HG03060 (cell line): ENCODE measurements at regions not wholly inside any gene's neighbourhood (a gene's known extent, or its start where the extent isn't known, plus 50 kb on each side); places are given as distances from the start of the nearest gene placed in this dataset.
"Not testable (repeated sequence)": the region's sequence is repeated elsewhere in the genome, so short reads cannot be mapped to it uniquely, and the experiment has no call there.

Source experiments
- ATAC-seq: cut with Tn5 transposase; IDR thresholded peaks from one replicate; pipeline ENCODE4 v1.9.1; 2021; ENCODE audit warnings: low read depth, moderate number of reproducible peaks; ENCODE audit not compliant: unreplicated experiment

DNA sequence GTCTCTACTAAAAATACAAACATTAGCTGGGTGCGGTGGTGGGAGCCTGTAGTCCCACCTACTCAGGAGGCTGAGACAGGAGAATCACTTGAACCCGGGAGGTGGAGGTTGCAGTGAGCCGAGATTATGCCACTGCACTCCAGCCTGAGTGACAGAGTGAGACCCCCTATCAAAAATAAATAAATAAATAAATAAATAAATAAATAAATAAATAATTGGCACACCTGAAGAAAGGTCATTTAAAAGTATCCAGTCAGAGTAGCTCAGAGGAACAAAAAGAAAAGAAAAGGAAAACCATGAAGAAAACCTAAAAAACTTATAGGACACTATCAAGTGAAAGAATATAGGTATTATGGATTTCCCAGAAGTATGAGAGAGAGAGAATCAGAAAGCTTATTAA lies 330.1 kb upstream of the AR start:
- ATAC-seq: not testable (repeated sequence)

DNA sequence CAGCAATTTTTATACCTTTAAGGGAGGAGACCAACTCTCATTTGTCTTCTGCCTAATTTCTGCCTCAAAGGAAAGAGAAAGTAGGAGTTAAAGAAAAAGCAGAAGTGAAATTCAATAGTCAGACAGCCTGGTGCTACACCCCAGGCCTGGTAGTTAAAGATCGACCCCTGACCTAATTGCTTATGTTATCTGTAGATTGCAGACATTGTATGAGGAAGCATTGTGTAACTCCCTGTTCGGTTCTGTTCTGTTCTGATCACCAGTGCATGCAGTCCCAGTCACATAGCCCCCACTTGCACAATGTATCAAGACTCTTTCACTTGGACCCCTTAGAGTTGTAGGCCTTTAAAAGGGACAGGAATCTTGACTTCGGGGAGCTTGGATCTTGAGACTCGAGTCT lies 335.9 kb upstream of the AR start:
- no peak for ATAC-seq

DNA sequence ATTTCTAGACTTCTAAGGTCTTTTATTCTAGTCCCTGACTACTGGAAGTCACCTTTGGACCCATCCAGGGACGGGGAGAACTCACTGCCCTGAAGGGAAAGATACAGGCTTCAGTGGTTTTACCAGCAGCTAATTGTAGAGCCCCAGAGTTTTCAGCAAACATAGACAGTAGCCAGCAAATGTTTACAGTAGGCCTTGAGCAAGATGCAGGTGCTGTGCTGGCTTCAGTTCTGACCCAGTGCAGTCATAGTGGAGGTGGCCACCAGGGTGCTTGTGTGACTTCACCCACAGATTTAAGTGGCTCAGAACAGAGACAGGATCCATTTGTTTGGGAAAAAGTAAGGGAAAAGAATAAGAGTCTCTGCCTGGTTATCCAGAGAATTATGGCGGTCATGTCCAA lies 384.4 kb upstream of the AR start:
- ATAC-seq: no peak

DNA sequence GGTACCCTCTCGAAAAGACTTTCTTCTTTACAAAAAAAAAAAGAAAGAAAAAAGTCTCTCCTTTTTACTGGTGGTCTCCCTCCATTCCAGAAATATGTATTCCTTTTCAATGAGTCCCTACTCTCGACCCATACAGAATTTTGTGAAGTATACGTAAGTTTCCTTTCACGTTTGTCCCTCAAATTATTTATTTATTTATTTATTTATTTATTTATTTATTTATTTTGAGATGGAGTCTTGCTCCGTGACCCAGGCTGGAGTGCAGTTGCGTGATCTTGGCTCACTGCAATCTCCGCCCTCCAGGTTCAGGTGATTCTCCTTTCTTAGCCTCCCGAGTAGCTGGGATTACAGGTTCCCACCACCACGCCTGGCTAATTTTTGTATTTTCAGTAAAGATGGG lies 429.2 kb upstream of the AR start:
- no peak for ATAC-seq

DNA sequence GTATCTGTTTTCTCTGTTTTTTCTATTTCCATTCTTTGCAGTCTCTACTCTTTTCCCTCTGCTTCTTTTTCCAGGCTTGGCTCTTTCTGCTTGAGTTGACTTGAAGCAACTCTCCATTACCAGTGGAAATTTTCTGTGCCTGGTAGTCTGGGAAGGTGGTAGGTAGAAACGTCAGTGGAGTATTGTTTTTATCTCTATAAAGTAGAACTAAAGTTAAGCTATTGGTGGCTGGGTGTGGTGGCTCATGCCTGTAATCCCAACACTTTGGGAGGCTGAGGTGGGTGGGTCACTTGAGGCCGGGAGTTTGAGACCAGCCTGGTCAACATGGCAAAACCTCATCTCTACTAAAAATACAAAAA lies 438.1 kb upstream of the AR start:
- no peak for ATAC-seq

DNA sequence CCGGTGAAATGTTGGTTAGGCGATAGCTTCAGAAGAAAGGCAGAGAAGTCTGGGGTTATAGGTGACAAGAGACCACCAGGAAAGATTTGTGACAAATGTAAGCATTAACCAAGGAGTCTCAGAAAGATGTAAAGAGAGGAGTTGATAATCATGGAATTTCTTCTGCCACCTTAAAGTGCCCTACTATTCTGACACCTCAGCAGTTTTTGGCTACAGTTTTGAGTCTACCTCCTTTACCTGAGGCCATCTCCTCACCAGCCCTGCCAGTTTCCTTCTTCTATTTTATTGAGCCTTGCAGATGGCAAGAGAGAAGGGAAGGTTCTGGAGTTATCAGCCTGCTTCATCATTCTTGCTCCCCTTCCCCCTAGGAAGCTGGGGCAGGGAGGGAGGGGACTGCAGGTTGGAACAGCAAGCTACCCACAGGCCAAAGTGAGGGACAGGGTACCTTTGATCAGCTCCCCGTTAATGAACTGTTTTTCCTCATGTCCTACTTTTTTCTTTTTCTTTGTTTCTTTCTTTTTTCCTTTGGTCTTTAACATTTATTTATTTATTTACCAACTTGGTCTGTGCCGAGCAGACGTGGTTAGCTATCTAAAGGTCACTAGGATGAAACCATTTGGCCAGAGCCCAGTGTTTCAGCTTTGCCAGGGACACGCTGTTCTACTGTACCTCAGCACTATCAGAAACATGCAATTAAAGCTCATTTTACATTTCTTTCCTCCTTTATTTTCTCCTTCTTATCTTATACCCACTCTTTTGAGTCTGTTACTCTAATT lies 438.7 kb upstream of the AR start:
- ATAC-seq: no peak

DNA sequence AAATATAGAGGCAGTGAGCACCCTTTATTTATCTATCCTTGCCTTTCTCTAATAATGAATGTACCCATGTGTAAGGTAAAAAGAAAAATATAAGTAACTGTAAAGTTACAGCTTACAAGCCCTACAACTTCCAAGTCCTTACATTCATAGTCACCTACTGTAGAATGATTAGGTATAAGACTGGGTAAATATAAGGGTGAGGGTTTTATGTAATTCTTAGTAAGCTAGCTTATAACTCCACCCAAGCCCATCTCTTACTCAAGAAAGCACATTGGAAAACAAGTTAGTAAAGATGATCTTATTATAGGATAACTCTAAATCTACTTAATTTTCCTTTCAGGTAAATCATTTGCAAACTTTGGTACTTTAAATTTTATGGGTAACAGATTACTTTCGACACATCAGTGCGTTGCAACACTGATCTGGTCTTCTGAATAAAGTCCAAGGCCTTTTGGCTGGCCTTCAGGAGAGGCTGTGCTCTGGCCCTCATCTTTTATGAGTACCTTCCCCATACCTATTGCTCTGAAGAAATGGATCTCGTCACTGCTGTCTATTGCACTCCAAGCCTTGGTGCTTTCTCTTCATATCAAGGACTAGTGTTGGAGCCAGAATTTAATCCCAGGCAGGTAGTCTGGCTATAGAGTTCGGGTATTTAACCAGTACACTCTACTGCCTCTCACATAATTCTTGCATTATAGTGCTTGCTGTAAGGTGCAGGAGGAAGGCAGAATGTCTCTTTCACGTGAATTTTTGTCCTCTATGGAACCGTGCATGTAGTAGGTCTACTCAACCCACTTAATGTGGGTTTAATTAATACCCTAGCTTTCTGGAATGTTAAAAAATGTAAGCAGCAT lies 443.6 kb upstream of the AR start:
- ATAC-seq: no peak

DNA sequence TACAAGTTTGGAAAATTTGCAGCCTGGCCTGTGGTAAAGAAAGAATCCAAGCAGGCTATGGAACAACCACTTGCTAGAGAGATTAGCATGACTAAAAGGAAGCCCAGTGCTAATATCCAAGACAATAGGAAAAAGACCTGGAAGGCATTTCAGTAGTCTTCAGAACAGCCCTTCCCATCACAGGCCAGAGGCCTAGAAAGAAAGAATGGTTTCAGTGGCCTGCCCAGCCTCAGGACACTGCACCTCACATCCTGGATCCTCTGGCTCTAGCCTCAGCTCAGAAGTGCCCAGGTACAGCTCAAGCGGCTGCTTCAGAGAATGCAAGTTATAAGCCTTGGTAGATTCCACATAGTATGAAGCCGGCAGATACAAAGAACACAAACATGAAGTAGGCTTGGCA lies 449.8 kb upstream of the AR start:
- no peak for ATAC-seq

DNA sequence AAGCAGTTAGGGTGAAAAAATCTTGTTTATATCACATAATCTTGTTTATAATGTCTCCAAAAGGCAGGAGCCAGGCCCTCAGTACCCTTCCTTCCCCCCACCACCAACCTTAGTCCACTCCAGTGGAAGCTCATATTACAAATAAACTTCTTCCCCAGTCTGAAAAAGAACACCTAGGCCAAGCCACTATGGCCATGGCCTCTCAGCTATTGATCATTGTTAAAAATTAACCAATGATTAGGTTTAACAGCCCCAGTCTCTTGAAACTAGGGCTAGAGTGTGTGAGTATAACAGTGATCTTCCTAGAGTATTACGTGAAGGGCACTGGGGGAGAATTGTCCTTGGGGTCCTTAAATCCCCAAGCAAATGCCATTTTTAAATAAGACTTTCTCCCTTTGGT lies 411.9 kb upstream of the EDA2R start:
- ATAC-seq: no peak

DNA sequence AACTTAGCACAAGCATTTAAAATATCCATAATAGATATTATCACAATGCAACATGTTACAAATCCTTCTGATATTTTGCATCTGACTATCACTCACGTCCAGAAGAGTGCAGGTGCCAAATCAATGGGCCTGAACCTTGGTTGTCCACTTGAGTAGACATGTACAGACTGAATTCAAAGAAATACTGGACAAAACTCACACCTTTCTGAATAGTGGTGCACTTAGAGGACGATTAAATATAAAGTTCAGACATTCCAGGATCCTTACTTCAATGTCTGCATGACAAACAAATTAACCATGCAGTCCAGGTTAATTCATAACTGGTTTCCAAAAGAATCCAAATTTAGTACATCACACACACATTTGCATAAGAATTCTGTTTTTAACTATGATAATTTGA lies 406.0 kb upstream of the EDA2R start:
- ATAC-seq: no peak

DNA sequence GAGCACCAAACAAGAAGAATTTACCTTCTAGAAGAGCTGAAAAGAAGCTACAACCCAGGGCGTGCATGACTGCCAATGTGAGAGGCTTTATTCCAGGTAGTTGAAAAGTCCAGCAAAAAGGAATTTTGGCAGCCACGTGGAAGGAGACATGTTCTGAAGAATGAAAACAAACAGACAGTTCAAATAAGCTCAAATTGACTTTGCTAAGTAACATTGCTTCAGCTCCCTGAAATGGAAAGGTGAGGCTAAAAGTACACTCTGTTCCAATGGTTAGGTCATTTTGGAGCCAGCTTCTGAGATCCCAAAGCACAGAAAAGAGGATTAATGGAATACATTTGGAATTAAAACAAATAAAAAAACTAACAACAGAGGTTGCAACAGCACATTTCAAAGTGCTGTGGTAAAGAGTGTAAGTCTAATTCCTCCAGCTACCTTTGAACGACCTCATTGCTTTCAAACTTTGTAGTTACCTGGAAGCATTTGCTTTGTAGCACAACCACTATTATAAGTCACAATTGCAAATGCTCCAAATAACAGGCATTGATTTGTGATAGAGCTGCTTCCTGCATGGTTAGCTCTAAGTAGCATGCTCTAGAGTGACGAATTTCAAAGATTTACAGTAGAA lies 405.3 kb upstream of the EDA2R start:
- ATAC-seq: no peak

DNA sequence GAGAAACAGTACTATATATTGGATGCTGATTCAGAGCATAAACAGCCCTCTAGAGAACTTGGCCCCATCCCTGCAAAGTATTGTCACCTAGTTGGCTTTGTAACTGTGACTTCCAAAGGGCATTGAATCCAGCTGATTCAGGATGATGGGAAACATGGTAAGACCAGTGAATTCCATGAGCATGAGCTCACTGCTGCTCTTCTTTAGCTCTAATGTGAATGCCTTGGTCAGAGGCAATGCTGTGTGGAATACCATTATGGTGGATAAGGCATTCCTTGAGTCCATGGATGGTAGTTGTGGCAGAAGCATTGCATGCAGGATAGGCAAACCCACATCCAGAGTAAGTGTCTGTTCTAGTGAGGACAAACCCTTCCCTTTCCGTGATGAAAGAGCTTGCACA lies 365.6 kb upstream of the EDA2R start:
- ATAC-seq: no peak

DNA sequence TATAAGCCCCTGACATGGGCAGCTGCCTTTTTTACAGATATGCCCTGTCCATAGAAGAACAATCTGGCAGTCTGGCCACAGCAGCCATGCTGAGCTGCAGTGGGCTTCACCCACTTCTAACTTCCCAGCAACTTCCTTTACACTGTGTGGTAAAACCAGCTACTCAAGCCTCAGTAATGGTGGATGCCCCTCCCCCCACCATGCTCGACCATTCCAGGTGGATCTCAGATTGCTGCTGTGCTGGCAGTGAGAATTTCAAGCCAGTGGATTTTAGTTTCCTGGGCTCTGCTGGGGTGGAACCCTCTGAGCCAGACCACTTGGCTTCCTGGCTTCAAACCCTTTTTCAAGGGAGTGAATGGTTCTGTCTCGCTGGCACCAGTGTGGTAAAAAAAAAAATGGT lies 355.9 kb upstream of the EDA2R start:
- ATAC-seq: no peak

DNA sequence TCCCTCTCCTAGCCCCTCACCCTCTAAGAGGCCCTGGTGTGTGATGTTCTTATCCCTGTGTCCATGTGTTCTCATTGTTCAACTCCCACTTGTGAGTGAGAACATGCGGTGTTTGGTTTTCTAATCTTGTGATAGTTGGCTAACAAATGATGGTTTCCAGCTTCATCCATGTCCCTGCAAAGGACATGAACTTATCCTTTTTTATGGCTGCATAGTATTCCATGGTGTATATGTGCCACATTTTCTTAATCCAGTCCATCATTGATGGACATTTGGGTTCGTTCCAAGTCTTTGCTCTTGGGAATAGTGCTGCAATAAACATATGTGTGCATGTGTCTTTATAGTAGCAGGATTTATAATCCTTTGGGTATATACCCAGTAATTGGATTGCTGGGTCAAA lies 353.2 kb upstream of the EDA2R start:
- not testable (repeated sequence) for ATAC-seq

DNA sequence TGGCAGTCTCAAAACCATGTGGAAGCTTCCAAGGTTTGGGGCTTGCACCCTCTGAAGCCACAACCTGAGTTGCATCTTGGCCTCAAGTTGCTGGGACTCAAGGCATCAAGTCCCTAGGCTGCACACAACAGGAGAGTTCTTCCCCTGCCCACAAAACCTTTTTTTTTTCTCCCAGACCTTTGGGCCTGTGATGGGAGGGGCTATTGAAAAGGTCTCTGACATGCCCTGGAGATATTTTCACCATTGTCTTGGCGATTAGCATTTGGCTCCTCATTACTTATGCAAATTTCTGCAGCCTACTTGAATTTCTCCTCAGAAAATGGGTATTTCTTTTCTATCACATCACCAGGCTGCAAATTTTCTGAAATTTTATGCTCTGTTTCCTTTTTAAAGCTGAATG lies 349.5 kb upstream of the EDA2R start:
- ATAC-seq: no peak

DNA sequence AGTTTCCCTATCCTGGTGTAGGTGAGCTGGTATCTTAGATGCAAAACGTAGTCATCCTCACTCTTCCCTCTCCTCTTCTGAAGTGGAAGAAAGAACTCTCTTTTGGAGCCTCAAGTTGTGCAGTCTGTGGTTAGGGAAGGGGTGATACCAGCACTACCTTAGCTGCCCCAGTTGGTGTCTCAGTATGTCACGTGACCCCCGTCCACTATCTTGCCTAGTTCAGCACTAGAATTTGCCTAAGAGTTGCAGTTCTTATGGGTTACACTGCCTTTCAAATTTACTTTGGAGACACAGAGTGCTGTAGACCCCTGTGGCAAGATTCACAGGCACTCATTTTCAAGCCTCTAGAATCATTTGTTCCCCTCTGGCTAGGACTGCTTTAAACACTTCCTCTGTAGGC lies 322.8 kb upstream of the EDA2R start:
- ATAC-seq: no peak

DNA sequence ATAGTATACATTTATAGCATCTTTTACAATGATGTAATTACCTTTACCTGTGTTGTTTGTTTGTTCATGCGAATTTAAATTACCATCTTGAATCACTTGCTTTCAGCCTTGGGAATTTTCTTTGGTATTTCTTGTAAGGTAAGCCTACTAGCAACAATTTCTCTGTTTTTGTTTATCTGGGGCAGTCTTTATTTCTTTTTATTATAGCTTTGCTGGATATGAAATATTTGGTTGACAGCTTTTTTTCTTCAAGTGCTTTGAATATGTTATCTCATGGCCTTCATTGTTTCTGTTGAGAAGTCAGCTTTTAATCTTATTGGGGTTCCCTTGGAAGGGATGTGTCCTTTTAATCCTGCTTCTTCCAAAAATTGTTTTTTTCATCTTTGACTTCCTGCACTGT lies 292.8 kb upstream of the EDA2R start:
- ATAC-seq: no peak

DNA sequence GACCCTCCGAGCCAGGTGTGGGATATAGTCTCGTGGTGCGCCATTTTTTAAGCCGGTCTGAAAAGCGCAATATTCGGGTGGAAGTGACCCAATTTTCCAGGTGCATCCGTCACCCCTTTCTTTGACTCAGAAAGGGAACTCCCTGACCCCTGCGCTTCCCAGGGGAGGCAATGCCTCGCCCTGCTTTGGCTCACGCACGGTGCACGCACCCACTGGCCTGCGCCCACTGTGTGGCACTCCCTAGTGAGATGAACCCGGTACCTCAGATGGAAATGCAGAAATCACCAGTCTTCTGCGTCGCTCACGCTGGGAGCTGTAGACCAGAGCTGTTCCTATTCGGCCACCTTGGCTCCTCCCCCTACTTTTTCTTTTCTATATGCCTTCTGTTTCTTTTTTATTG lies 291.6 kb upstream of the EDA2R start:
- not testable (repeated sequence) for ATAC-seq

DNA sequence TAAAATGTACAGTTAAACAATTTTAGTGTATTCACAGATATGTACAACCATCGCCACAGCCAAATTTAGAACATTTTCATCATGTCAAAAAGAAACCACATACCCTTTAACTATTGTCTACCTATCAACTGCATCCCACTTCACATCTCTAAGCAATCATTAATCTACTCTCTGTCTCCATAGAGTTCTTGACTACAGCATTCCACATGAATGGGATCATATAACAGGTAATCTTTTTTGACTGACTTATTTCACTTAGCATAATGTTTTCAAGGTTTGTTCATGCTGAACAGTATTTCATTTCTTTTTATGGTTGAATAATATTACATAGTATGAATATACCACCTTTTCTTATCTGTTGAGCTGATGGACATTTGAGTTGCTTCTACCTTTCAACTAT lies 281.4 kb upstream of the EDA2R start:
- no peak for ATAC-seq

DNA sequence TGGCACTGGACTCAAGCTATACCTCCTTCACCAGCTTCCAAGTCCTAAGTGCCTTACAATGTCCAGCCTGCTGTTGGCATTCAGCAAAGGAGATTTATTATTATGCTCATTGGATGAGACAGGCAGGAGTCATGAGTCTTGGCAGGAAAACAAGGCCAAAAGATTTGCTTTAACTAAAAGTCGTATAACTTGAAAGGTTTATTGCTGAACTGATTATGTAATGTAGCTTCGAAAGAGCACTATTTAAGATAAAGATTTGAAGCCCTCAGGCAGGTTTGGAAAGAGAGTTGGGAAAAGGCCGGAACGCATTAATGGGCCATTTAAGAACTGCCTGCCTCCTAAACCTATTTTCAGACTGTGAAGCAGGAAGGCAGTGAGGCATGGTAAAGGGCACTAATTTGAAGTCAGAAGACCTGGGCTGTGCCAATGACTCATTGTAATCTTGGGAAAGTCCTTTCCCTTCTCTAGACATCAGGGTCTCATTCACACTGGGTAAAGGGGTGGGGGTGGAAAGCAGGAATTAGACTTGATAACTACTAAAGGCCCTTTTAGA lies 280.5 kb upstream of the EDA2R start:
- no peak for ATAC-seq

DNA sequence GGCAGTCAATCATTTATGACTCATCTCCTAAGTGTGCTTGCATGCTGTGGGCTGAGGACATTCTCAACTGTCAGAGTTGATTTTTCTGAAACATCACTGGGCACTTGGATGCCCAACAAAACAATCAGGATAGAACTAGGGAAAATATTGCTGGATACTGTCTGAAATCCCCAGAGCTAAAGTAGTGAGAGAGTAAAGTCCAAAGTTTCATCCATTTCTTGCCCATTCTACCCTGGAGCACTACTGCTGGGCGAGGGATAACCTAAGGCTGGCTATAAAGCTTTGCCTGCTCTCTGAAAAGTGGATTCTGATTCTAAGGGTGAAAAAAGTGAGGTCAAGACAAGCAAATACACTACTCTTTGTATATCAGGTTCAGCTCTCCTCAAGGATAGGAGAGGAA lies 279.6 kb upstream of the EDA2R start:
- no peak for ATAC-seq
